GM18499 (cell line): ENCODE measurements at regions not wholly inside any gene's neighbourhood (a gene's known extent, or its start where the extent isn't known, plus 50 kb on each side); places are given as distances from the start of the nearest gene placed in this dataset.
A peak's percentile ranks its signal among the peaks of the same experiment; 100 is the strongest.

ENCODE experiments used
- ATAC-seq: cut with Tn5 transposase; IDR thresholded peaks from one replicate; pipeline ENCODE4 v1.9.1; 2021; ENCODE audit warnings: moderate number of reproducible peaks; ENCODE audit not compliant: insufficient read depth, unreplicated experiment

GRCh38 chr2:136377423-136378382 is 259.8 kb upstream of the CXCR4 start:
- ATAC-seq = no peak

GRCh38 chr2:136376798-136377211 is 258.9 kb upstream of the CXCR4 start:
- ATAC-seq = no peak

GRCh38 chr2:136376211-136376610 is 258.3 kb upstream of the CXCR4 start:
- no peak for ATAC-seq

GRCh38 chr2:136375017-136375901 is 257.3 kb upstream of the CXCR4 start:
- ATAC-seq = no peak

GRCh38 chr2:136373841-136374240 is 255.9 kb upstream of the CXCR4 start:
- no peak for ATAC-seq

GRCh38 chr2:136373029-136373428 is 255.1 kb upstream of the CXCR4 start:
- ATAC-seq = no peak

GRCh38 chr2:136363900-136364299 is 246.0 kb upstream of the CXCR4 start:
- no peak for ATAC-seq

GRCh38 chr2:136363470-136363869 is 245.5 kb upstream of the CXCR4 start:
- ATAC-seq = no peak

- ATAC-seq = peak; percentile 97
Observed at GRCh38 chr2:136362676-136363390, 244.9 kb upstream of the CXCR4 start.

GRCh38 chr2:136361521-136361920 is 243.6 kb upstream of the CXCR4 start:
- ATAC-seq = no peak

- no peak for ATAC-seq
Observed at GRCh38 chr2:136360790-136361189, 242.8 kb upstream of the CXCR4 start.

GRCh38 chr2:136359121-136359965 is 241.4 kb upstream of the CXCR4 start:
- no peak for ATAC-seq

GRCh38 chr2:136358576-136358975 is 240.6 kb upstream of the CXCR4 start:
- no peak for ATAC-seq

GRCh38 chr2:136357007-136357380 is 239.0 kb upstream of the CXCR4 start:
- no peak for ATAC-seq

GRCh38 chr2:136356125-136357006 is 238.4 kb upstream of the CXCR4 start:
- ATAC-seq = no peak

- no peak for ATAC-seq
Observed at GRCh38 chr2:136351684-136352083, 233.7 kb upstream of the CXCR4 start.

GRCh38 chr2:136347981-136348380 is 230.0 kb upstream of the CXCR4 start:
- ATAC-seq = no peak

- ATAC-seq = no peak
Observed at GRCh38 chr2:136344339-136344738, 226.4 kb upstream of the CXCR4 start.

GRCh38 chr2:136342138-136342537 is 224.2 kb upstream of the CXCR4 start:
- ATAC-seq = no peak
